GM23248 (cell line): ENCODE measurements at regions not wholly inside any gene's neighbourhood (a gene's known extent, or its start where the extent isn't known, plus 50 kb on each side); places are given as distances from the start of the nearest gene placed in this dataset.

Experiments used
- EZH2 ChIP-seq: fragments of 200-600 bp; sonication (generic); IDR thresholded peaks from 2 replicates; pipeline ENCODE4 v1.6.1; 2018; ENCODE audit warnings: antibody characterized with exemption, mild to moderate bottlenecking; ENCODE audit not compliant: insufficient read depth, poor library complexity, severe bottlenecking
- EZH2phosphoT487 ChIP-seq: fragments of 200-600 bp; sonication (generic); IDR thresholded peaks from 2 replicates; pipeline ENCODE4 v1.6.1; 2018; ENCODE audit warnings: antibody characterized with exemption, moderate library complexity, mild to moderate bottlenecking, low read depth; ENCODE audit not compliant: insufficient read depth

DNA sequence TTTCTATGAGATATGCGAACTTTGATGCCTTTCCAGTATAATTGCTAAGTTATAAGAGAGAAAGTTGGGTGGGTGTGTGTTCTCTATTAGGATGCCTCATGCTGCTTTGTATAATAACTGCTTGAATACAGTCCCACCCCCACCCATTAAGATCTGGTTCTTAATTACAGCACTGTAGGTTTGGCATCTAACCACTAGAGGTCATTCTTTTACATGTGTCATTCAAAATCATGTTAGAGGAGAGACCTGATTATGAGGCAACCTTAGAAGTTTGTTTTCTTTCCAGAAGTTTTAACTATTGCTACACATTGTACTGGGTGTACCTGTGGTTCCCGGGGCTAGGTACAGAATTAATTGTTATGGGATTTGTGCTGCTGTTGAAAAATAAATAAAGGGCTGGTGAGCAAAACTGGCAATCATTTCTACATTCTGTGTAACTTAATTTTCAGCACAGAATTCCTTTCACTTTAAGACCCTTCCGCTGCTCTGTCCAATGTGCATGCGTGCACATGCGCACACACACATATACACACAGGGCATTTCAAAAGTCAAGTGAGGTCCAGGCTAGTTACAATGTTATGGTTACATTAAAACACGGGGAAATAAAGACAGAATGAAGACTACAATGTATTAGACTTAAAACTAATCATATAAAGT, 1156.3 kb downstream of the SORCS3 start:
- TF ChIP-seq EZH2phosphoT487, result no peak
- TF ChIP-seq EZH2, result no peak
